Body of pancreas (tissue), 4 donors: ENCODE measurements at regions not wholly inside any gene's neighbourhood (a gene's known extent, or its start where the extent isn't known, plus 50 kb on each side); places are given as distances from the start of the nearest gene placed in this dataset.
"Not testable (repeated sequence)": the region's sequence is repeated elsewhere in the genome, so short reads cannot be mapped to it uniquely, and the experiment has no call there.

Source experiments
- ATAC-seq: fragments of 150-250 bp; one replicate; pipeline ENCODE4 v1.9.1; 2016
- DNase-seq, 4 donors: peaks; one replicate each; pipeline ENCODE4 v3.0.0-alpha.2; 2019
- H3K27ac ChIP-seq, 4 donors: fragments of 200-600 bp; sonication (generic); 1 replicate in 3 of 4; 2 replicates in 1 of 4; pipeline versions ENCODE4 v1.5.1 to v1.6.1; 2016 to 2019; ENCODE audit warnings: mild to moderate bottlenecking in 1 of 4, mixed read lengths in 1 of 4, moderate library complexity in 1 of 4
- H3K27me3 ChIP-seq, 2 donors: fragments of 200-600 bp; sonication (generic); one replicate each; pipeline ENCODE4 v1.6.0; 2016; ENCODE audit warnings: mild to moderate bottlenecking in 1 of 2
- H3K36me3 ChIP-seq, 2 donors: fragments of 200-600 bp; sonication (generic); replicated peaks in 1 of 2; 2 replicates each; pipeline ENCODE4 v1.5.1; 2016; ENCODE audit warnings: low read depth in 2 of 2; ENCODE audit not compliant: insufficient read depth in 1 of 2
- H3K4me1 ChIP-seq: fragments of 200-600 bp; sonication (generic); one replicate; pipeline ENCODE4 v1.6.0; 2016
- H3K4me3 ChIP-seq, 2 donors: fragments of 200-600 bp; sonication (generic); 1 replicate in 1 of 2; 2 replicates in 1 of 2; pipeline ENCODE4 v1.5.1; 2016 to 2019
- H3K9me3 ChIP-seq, 3 donors: fragments of 200-600 bp; sonication (generic); 1 replicate in 2 of 3; 2 replicates in 1 of 3; pipeline ENCODE4 v1.5.1; 2016
- POLR2A ChIP-seq, 3 donors: fragments of 450-650 bp; IDR thresholded peaks; one replicate each; pipeline ENCODE4 v1.6.1; 2016; ENCODE audit warnings: antibody characterized with exemption in 3 of 3, mild to moderate bottlenecking in 2 of 3
- WGBS, 2 donors: methylation state at CpG; one replicate each; pipeline ENCODE4 v1.1.5; 2017; 5-methylcytosine and 5-hydroxymethylcytosine counted together
- intact Hi-C: fragments of 100-400 bp; cut with DNase I; formaldehyde crosslinking; loops from one replicate; pipeline ENCODE4 v1.15.1; 2023
- TF ChIP-seq, protein P1 (sequence below), 7 experiments: fragments of 450-650 bp in 4 of 7; fragments of 200-600 bp in 3 of 7; sonication (generic) in 3 of 7; IDR thresholded peaks; one replicate each; pipeline ENCODE4 v1.5.1; 2016 to 2019; ENCODE audit warnings: antibody characterized with exemption in 7 of 7

DNA sequence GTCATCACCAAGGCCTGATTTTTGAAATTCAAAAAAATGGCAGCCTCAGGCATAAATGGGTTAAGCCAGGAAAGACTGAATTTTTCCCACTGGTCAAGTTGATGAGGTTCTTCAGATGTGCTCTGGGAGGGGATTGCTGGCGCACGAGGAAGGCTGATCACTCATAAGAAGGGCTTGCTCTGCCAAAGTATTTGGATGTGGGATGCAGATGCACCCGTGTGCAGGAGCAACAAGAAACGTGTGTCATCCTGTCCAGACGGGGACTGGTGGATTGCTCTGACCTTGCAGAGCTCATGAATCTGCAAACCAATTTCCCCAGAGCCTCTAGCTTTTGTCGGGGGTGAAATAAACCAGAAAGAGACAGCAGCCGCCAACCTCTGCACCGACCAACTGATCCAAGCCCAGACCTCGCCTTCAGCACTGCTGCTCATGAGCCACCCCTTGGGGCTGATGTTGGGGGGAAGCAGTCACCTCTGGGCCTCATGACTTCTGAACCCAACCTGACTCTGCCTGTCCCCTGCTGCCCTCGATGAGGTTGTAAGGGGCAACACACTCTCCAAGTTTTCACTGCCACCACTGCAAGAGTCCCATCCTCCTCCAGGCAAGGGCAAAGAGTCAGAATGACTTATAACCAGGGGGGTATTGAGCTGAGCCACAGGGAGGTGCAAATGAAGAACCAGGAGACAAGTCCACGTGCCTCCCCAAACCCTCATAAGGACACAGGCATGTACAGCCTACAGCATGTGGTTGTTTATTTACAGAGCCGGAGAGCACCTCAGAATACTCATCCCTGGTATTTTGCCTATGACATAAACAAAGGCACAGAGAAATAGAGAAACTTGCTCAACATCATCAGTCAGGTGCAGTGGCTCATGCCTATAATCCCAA is 452.0 kb downstream of the SOX9 start:
- H3K4me3 ChIP-seq = no peak overlapping the region
- H3K27ac ChIP-seq = no peak overlapping the region
- H3K4me1 ChIP-seq = peaks cover 46% of the 10 kb centered on the region
- intact Hi-C loops = no loop called here
- H3K27me3 ChIP-seq = no peaks in the 10 kb centered on the region
- 57 to 61% methylated on average over 10 to 12 of the region's 12 CpGs for WGBS, 2 donors
- no peak for TF ChIP-seq POLR2A (IDR thresholded peaks at IDR 0.05)
- TF ChIP-seq, protein P1, sequence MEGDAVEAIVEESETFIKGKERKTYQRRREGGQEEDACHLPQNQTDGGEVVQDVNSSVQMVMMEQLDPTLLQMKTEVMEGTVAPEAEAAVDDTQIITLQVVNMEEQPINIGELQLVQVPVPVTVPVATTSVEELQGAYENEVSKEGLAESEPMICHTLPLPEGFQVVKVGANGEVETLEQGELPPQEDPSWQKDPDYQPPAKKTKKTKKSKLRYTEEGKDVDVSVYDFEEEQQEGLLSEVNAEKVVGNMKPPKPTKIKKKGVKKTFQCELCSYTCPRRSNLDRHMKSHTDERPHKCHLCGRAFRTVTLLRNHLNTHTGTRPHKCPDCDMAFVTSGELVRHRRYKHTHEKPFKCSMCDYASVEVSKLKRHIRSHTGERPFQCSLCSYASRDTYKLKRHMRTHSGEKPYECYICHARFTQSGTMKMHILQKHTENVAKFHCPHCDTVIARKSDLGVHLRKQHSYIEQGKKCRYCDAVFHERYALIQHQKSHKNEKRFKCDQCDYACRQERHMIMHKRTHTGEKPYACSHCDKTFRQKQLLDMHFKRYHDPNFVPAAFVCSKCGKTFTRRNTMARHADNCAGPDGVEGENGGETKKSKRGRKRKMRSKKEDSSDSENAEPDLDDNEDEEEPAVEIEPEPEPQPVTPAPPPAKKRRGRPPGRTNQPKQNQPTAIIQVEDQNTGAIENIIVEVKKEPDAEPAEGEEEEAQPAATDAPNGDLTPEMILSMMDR (IDR thresholded peaks at IDR 0.05) = no peak
- DNase-seq (no peak), ATAC-seq (no peak)
- H3K36me3 ChIP-seq = no peaks in the 10 kb centered on the region
- no peaks in the 10 kb centered on the region for H3K9me3 ChIP-seq

DNA sequence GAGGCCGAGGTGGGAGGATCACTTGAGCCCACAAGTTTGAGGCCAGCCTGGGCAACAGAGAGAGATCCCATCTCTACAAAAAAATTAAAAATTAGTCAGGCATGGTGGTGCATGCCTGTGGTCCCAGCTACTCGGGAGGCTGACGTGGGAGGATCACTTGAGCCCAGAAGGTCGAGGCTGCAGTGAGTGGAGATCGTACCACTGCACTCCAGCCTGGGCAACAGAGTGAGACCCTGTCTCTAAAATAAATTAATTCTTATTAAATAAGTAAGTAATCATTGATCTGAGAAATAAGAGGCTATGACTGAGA is 452.6 kb downstream of the SOX9 start:
- intact Hi-C loops = not testable (repeated sequence)

DNA sequence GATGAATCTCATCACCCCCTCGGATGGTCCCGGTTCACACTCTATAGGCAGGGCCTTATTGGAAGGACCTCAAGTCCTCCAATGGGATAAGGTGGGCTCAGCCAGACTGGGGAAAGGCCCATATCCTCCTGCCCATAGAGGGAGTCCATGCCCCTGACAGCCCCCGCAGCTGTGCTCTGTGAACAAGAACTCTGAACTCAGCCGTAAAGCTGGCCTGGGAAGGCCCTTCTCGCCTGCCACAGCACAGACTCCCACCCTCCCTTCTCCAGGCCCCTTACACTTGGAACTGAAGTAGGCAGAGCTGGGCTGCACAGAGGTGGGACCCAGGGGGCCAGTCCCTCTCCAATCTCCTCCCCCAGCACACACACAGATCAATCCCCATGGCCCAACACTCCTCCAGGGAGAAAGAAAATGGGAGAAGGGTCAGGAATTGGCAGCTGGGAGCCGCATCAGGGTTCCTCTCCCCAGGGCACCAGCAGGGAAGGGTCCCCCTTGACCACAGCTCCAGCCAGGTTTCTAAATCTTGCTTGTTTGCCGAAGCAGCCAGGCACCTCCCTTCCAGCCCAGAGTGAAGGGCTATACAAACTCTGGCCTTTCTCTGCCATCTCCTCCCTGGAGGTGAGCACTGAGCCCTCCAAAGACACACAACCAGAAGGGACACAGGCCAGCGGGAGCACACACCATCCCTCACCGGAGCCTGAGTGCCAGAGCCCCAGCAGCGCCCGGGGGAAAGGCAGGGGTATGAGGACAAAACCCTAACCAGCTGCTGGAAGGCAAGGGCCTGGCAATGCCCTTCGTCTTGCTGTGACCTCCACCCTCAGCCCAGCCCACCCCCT is 454.1 kb downstream of the SOX9 start:
- intact Hi-C loops = no loop called here
- no peak for DNase-seq
- 79 to 80% methylated on average over 4 to 11 of the region's 12 CpGs for WGBS, 2 donors

More for the DNA sequence above, 452.6 kb downstream of the SOX9 start:
- peaks cover 46% of the 10 kb centered on the region for H3K4me1 ChIP-seq
- H3K9me3 ChIP-seq, H3K27me3 ChIP-seq, DNase-seq, ATAC-seq, H3K27ac ChIP-seq, H3K4me3 ChIP-seq, H3K36me3 ChIP-seq: not testable (repeated sequence)
- 78 to 90% methylated on average over 5 of the region's 5 CpGs for WGBS, 2 donors

DNA sequence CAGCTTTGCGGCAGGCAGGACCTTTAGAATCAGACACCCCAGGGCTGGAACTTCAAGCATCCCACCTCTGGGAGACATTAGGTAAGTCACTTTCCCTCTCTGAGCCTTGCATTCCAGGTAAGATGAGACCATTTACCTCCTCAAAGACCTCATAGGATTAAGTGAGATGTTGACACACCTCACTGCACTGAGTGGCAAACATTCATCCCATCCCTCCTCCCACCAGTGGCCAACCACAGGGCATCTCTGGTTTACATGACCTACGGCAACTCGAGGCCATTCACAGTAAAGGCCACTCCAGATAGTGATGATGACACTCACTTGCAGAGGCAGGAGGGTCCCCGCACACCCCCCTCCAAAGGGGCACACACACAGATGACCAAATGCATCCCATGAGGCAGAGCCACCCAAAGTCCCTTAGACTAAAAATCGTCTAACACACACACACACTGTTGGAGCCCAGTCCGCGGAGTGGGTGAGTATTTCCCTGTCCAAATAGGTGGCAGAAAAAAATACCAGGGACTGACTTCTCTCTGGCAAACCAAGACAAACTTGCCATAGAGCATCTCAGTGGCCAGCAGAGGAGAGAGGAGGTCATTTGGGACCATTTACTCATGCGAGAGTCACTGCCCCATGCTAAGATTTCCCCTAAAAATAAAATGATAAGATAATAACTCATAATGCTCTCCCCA is 454.9 kb downstream of the SOX9 start:
- H3K4me1 ChIP-seq = peaks cover 44% of the 10 kb centered on the region
- H3K27me3 ChIP-seq = no peaks in the 10 kb centered on the region
- H3K4me3 ChIP-seq = no peak overlapping the region
- no peak for DNase-seq
- WGBS, 2 donors = 55 to 64% methylated on average over 5 to 8 of the region's 8 CpGs
- TF ChIP-seq POLR2A (IDR thresholded peaks at IDR 0.05) = no peak
- TF ChIP-seq, protein P1 (IDR thresholded peaks at IDR 0.05) = no peak
- no peaks in the 10 kb centered on the region for H3K36me3 ChIP-seq
- no peak overlapping the region for H3K27ac ChIP-seq
- intact Hi-C loops = no loop called here
- H3K9me3 ChIP-seq = no peaks in the 10 kb centered on the region
- ATAC-seq = no peak

More for the DNA sequence above, 454.1 kb downstream of the SOX9 start:
- TF ChIP-seq, protein P1 (IDR thresholded peaks at IDR 0.05) = no peak
- TF ChIP-seq POLR2A (IDR thresholded peaks at IDR 0.05) = no peak
- Histone ChIP-seq H3K27me3 (no peaks in the 10 kb centered on the region), H3K4me3 (no peak overlapping the region), H3K36me3 (no peaks in the 10 kb centered on the region), H3K9me3 (no peaks in the 10 kb centered on the region), H3K27ac (no peak overlapping the region), H3K4me1 (peaks cover 43% of the 10 kb centered on the region)
- no peak for ATAC-seq

DNA sequence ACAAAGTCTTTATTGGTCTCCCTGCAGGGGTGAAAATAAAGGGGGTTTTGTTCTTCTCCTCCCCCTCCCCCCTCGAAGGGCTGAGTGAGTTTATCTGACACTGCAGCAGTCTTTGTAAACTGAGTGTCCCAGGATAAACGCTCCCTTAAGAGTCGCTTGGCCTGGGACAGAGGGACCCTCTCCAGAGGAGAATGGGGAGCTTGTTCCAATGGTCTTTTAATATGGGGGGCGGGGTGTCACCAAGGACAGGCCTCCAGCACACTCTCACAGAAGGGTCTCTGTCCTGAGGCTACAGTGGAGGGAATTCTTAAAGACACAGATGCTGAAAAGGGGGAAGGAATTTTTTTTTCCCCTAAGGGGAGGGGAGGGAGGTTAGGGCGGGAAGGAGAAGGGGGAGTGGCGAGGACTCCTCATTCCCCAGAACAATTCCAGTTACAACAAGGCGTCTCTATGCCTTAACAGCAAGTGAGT is 455.5 kb downstream of the SOX9 start:
- TF ChIP-seq, protein P1 (IDR thresholded peaks at IDR 0.05) = no peak
- no peaks in the 10 kb centered on the region for H3K27me3 ChIP-seq
- DNase-seq = no peak
- H3K9me3 ChIP-seq = no peaks in the 10 kb centered on the region
- H3K27ac ChIP-seq = no peak overlapping the region
- no peaks in the 10 kb centered on the region for H3K36me3 ChIP-seq
- intact Hi-C loops = no loop called here
- whole genome bisulfite sequencing, 2 donors = 59 to 61% methylated on average over 7 of the region's 7 CpGs
- H3K4me3 ChIP-seq = no peak overlapping the region
- peaks cover 48% of the 10 kb centered on the region for H3K4me1 ChIP-seq
- ATAC-seq = no peak
